LNCaP clone FGC (cell line): ENCODE measurements at regions not wholly inside any gene's neighbourhood (a gene's known extent, or its start where the extent isn't known, plus 50 kb on each side); places are given as distances from the start of the nearest gene placed in this dataset.
"Not testable (repeated sequence)": the region's sequence is repeated elsewhere in the genome, so short reads cannot be mapped to it uniquely, and the experiment has no call there.

Experiments
- DNase-seq: peaks from one replicate; pipeline ENCODE4 v3.0.0-alpha.2; 2011; ENCODE audit warnings: low read depth
- H3K4me3 ChIP-seq: 2 replicates; pipeline ENCODE4 v1.5.1; 2011; ENCODE audit warnings: mild to moderate bottlenecking, low read depth, low read length, control low read depth
- CTCF ChIP-seq: IDR thresholded peaks from 2 replicates; pipeline ENCODE4 v1.5.1; 2012; ENCODE audit warnings: mild to moderate bottlenecking; ENCODE audit not compliant: control insufficient read depth, insufficient read depth; ENCODE audit errors: extremely low read depth

- no peak for TF ChIP-seq CTCF
- no peak overlapping the region for H3K4me3 ChIP-seq
- no peak for DNase-seq
Observed at GRCh38 chr4:75422998-75423397, 91.2 kb downstream of the RCHY1 start.

- no peak for TF ChIP-seq CTCF
- DNase-seq = no peak
- no peak overlapping the region for H3K4me3 ChIP-seq
Observed at GRCh38 chr4:75412746-75413145, 101.5 kb downstream of the RCHY1 start.

GRCh38 chr4:75398501-75398900 lies 115.7 kb downstream of the RCHY1 start:
- H3K4me3 ChIP-seq = no peak overlapping the region
- no peak for TF ChIP-seq CTCF
- no peak for DNase-seq

- no peak overlapping the region for H3K4me3 ChIP-seq
- TF ChIP-seq CTCF = no peak
- DNase-seq = no peak
Observed at GRCh38 chr4:75391489-75392166, 122.6 kb downstream of the RCHY1 start.

GRCh38 chr4:75386426-75386825 lies 127.8 kb downstream of the RCHY1 start:
- H3K4me3 ChIP-seq, DNase-seq: not testable (repeated sequence)

- TF ChIP-seq CTCF = no peak
- H3K4me3 ChIP-seq = no peak overlapping the region
- DNase-seq = no peak
Observed at GRCh38 chr4:75385106-75385505, 129.1 kb downstream of the RCHY1 start.

GRCh38 chr4:75376543-75376942 lies 137.7 kb downstream of the RCHY1 start:
- H3K4me3 ChIP-seq = no peak overlapping the region
- no peak for DNase-seq
- TF ChIP-seq CTCF = no peak

- no peak for TF ChIP-seq CTCF
- DNase-seq = no peak
- no peak overlapping the region for H3K4me3 ChIP-seq
Observed at GRCh38 chr4:75371915-75372314, 142.3 kb downstream of the RCHY1 start.
